ENCODE measurements at regions not wholly inside any gene's neighbourhood (a gene's known extent, or its start where the extent isn't known, plus 50 kb on each side); places are given as distances from the start of the nearest gene placed in this dataset.

GRCh38 chr9:120291050-120291449 lies 288.9 kb downstream of the CDK5RAP2 start:
- DNase-seq, result no peak

- DNase-seq, result no peak
Observed at GRCh38 chr9:120289990-120290975, 289.7 kb downstream of the CDK5RAP2 start.

DNA sequence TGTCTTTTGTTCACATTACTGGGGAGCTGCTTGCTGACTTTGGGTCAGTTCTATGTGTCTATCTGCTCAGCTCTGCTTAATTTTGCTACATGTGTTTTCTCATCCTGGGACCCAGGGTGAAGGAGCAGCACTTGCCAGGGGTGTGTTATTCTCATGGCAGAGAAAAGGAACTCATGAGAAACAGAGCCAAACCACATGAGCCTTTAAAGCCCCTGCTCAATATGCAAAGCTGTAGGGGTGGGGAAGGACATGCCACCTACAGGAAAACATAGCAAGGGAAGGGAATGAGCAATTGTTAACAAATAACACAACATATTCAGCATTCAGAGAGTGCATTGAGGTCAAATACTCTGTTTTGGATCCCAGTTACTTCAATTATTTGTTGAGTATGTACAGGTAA lies 290.9 kb downstream of the CDK5RAP2 start:
- no peak for DNase-seq

DNA sequence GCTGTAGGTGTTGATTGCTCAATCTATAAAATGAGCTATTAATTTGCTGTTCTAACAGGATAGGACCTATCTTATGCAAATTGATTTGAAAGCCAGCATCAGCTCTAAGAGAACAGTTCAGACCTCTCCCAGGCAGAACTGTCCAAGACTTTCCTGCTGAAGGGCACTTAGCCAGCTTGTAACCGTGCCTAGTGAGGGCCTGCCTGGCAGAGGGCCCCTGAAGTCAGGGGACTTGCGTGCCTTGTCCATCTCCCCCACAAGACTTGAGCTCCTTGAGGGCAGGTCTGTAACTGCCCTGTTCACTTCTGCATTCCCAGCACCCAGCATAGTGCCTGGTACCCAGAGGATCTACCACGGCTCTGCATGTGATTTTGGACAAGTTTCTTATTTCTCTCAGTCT lies 293.4 kb downstream of the CDK5RAP2 start:
- no peak for DNase-seq

DNA sequence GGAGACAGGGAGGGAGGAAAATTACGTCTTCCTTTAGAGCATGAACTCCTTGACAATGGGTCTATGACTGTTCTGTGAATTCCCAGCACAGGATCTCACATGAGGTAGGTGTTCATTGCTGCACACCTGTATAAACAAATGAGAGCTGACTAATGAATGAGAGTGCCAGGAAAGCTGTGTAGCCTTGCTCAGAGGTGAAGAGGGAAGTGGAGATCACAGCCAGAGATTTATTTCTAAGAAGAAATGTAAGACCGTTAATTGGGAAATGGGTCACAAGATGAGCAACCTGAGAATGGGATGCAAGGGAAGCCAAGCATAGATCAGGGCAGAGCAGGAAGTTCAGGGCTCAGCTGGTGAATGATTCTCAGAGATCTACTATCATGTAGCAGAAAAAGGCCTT lies 295.1 kb downstream of the CDK5RAP2 start:
- DNase-seq, result no peak

GRCh38 chr9:120281665-120282064 lies 298.3 kb downstream of the CDK5RAP2 start:
- DNase-seq, result no peak

DNA sequence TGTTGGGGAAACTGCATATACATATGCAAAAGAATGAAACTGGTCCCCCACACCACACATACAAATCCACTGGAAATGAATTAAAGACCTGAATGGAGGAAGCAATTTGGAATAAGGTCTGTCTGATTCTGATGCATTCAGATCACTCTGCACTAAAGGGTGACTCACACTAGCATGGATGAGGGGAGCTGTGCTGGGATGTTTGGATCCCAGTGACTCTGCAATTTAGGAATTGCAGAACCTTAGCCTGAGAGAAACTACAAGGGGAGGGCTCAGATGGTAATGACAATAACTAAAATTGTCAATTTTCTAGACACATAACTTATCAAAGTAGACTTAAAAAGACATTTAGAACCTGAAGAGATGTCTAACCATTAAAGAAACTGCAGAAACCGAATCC lies 312.0 kb downstream of the CDK5RAP2 start:
- no peak for DNase-seq

DNA sequence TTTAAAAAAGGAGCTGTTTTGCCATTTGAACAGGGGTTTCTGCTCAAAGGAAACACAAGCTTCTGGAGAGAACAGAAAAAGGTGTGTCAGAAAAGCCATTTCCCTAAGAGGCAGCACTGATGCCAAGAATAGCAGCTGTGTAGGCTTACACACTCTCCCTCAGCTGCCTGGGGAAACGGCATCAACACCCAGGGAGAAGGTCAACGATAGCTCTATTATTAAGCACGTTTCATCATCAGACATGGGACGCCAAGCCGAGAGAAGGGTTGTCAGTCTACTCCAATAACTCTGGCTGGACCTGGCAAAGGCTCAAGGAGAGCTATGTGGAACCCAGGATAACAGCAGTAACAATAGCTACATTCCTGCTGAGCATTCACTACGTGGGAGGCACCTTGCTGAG lies 314.2 kb downstream of the CDK5RAP2 start:
- DNase-seq, result no peak

DNA sequence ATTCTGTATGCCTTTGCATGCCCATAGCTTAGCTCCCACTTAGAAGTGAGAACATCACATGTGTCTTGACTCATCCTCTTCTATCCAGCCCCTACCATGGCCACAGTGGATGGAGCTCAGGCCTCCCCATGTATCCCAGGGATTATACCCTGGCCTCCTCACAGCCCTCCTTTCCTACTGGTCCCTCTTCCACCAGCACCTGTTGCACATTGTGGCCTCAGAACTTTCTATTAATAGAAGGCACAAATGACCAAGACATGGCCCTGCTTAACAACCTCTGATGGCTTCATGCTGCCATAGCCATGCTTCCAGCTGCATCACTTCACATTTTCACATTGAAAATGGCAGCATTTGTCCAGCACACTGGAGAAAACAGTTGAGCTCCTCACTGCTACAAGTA lies 315.4 kb downstream of the CDK5RAP2 start:
- DNase-seq, result no peak

DNA sequence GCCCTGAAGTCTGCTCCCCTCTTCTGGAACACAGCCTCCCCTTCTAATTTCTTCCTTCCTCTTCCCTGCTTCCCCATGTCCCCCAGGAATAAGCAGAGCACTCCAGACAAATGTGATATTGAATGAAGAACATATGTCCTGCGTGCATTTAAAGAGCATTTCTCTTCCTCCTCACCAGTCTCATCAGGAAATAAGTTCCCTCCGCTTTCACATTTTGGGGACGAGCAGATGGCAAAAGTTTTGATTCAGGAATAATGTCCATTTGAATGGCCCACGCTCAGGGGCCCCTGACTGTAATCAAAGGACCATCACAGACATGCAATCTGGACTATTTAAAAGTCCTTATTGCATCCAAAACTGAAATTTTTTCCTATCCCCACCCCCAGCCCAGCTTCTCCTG lies 316.1 kb downstream of the CDK5RAP2 start:
- no peak for DNase-seq

DNA sequence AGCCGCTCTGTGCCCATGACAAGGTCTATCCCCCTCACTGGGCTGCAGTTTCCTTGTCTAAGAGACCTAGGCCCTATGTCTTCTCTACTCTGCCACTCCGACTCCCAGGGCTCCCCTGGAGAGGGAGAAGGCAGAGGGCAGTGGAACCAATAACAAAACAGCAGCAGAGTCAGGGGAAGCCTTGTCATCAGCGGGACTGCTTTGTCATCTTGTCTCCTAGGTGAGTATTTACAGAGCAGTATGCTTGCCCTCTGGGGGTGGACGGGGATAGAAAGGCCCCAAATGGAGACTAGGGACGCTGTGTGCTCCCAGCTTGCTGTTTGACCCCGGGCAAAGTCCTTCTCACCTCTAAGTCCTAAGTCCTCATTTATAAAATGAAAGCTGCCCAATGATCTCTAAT lies 318.5 kb downstream of the CDK5RAP2 start:
- no peak for DNase-seq

DNA sequence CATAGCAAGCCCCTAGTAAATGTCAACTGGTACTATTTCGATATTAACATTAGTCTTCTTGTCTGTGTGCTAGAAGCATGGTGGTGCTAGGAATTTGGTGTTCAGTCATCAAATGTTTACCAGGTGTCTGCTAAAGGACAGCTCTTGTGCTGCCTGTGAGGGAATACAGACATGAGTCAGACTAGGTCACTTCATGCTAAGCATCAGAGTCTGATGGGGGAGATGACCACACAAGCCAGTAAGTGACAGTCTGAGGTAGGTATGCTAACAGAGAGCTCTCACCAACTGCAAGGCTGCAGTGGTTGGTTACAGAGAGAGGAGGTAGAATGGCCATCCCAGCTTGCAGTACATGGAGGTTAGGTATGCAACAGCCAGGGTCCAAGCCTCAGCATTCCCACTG lies 320.9 kb downstream of the CDK5RAP2 start:
- no peak for DNase-seq

- no peak for DNase-seq
Observed at GRCh38 chr9:120258096-120258495, 321.9 kb downstream of the CDK5RAP2 start.

GRCh38 chr9:120257483-120257882 lies 322.5 kb downstream of the CDK5RAP2 start:
- no peak for DNase-seq

DNA sequence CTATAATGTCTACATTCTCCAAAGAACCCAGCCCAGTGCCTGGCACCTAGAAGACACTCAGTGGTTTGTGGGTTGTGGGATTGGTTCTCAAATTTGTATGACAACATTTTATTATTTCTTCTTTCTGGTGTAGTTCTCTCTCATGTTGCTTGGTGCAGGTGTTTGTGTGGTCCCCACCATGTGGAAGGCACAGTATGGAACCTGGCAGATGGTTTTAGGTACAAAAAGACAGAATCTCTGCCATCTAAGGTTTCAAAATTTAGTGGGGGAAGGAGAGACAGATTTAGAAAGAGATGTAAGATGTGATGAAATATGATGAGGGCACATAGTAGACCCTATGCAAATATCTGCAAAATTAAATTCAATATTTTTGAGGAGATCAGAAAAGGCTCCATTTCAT lies 323.8 kb downstream of the CDK5RAP2 start:
- DNase-seq, result no peak

- DNase-seq, result no peak
Observed at GRCh38 chr9:120252248-120252647, 327.7 kb downstream of the CDK5RAP2 start.

GRCh38 chr9:120242116-120242811 lies 337.7 kb downstream of the CDK5RAP2 start:
- no peak for DNase-seq

GRCh38 chr9:120236596-120236995 lies 343.4 kb downstream of the CDK5RAP2 start:
- DNase-seq, result no peak

GRCh38 chr9:120235081-120235480 lies 344.9 kb downstream of the CDK5RAP2 start:
- no peak for DNase-seq

GRCh38 chr9:120230227-120230626 lies 349.7 kb downstream of the CDK5RAP2 start:
- DNase-seq, result no peak

DNA sequence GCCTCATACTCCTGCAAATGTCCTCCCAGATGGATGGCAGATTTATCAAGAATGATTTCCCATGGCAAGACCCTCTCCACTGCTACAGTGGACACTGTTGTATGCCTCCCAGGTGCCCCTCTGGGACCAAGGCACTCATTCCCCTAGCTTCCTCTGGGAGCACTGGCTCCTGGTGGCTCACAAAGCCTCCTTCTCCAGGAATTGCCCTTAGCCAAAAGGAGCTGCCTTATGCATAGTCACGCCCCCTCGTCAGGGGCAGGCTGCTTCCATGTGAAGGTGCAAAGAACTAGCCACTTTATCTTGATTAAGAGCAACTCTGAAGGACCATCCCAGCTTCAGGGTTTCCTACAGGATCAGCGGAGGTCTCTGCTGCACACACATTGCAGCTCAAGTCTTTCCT lies 358.1 kb downstream of the CDK5RAP2 start:
- no peak for DNase-seq

DNA sequence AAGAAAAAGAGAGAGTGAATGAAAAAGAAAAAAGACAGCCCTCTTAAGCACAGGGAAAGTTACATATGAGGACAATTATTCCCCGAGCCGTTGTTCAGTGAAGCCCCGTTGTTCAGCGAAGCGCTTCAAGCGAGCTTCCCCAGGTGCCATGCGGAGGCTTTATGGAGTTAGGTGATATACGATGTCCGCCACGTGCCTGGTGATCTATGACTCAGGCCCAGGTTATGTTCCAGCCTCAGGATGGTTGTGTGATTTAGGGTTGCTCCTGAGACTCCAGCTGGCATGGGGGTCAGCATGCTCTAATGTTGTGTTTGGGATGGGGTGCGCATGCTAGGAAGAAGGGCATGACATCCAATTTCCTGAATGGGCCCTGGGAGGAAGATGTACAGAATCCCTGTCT lies 365.6 kb downstream of the CDK5RAP2 start:
- DNase-seq, result no peak

GRCh38 chr9:120212853-120213200 lies 367.1 kb downstream of the CDK5RAP2 start:
- no peak for DNase-seq

DNA sequence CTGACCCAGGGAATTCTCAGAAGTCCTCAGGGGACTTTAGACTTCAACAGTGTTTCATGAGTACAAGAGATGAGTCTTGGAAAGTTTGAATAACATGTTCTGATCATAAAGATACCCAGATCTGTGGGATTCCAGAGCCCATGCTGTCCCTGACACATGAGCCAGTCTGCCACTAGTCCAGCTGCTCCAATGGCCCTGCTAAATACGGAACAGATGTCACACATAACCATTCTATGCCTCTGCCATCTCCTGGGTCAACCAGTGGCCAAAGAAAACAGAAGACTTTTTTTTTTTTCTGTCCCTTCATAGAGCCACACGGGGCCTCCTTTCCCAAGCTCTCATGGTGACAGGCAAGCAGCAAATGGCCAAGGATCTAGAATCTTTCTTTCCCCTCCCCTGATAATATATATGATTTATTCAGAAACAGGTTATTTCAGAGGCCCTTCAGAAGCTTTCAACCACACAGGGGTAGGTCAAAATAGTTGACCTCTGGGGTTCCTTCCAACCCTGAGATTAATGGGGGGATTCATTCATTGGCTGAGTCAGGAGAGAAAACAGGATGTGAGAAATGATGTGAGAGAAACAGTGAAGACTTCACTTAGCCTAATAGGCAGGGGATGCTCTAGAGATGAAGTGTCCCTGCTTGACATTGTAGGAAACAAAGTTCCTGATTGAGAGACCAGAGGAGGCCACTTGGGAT lies 367.7 kb downstream of the CDK5RAP2 start:
- no peak for DNase-seq

All from stimulated activated CD4-positive, alpha-beta T cell treated with anti-CD3 and anti-CD28 coated beads, Interleukin-12 subunit alpha, Interleukin-12 subunit beta, amount 100 ng/mL, for 4 hours (primary cell).